HCT116 (cell line): ENCODE measurements at regions not wholly inside any gene's neighbourhood (a gene's known extent, or its start where the extent isn't known, plus 50 kb on each side); places are given as distances from the start of the nearest gene placed in this dataset.

Experiments
- ATAC-seq: fragments of 200-7000 bp; cut with Tn5 transposase; 2 replicates; pipeline ENCODE4 v1.9.1; 2020; ENCODE audit warnings: mild to moderate bottlenecking, moderate library complexity
- BruUV-seq: library from RNA; stranded (reverse); fragments of 400-500 nt; replicated peaks from 2 replicates; lab custom pipeline; 2021; lab: Mats Ljungman, UMichigan
- CTCF ChIA-PET: fragments of 300-600 bp; sonication (Branson Sonifier 250); formaldehyde crosslinking; loops from one replicate; lab custom pipeline; 2021; ENCODE audit warnings: antibody characterized with exemption; lab: Charles Lee
- POLR2A ChIA-PET: fragments of 300-600, 350-600 bp; sonication (Branson Sonifier 250); formaldehyde crosslinking; loops from one replicate; lab custom pipeline; 2021; ENCODE audit warnings: antibody characterized with exemption; lab: Charles Lee
- RAD21 ChIA-PET, 2 experiments: fragments of 300-600 bp; sonication (Branson Sonifier 250); formaldehyde crosslinking; loops; one replicate each; lab custom pipeline; 2023; ENCODE audit warnings: low total read pairs in 2 of 2; ENCODE audit not compliant: uncharacterized antibody in 2 of 2, unreplicated experiment in 2 of 2, low non-redundant PET in 1 of 2; lab: Charles Lee
- DNase-seq: peaks from one replicate; pipeline ENCODE4 v3.0.0-alpha.2; 2010; ENCODE audit warnings: low read depth, low spot score
- H2AFZ ChIP-seq: fragments of 200-600 bp; shearing (Covaris generic), sonication (generic); 2 replicates; pipeline ENCODE4 v1.6.1; 2017; ENCODE audit warnings: low read depth, mixed run types, mixed read lengths, antibody characterized with exemption, low read length; ENCODE audit not compliant: poor library complexity, severe bottlenecking
- H3K27ac ChIP-seq: 2 replicates; pipeline ENCODE4 v1.5.1; 2012; ENCODE audit warnings: low read depth, low read length
- H3K27me3 ChIP-seq: fragments of 200-600 bp; sonication (generic); 2 replicates; pipeline ENCODE4 v1.6.1; 2016; ENCODE audit warnings: mixed run types, low read length, mixed read lengths; ENCODE audit not compliant: insufficient read depth
- H3K36me3 ChIP-seq, 2 experiments: fragments of 200-500 bp in 1 of 2; fragments of 200-600 bp in 1 of 2; sonication (Bioruptor generic) in 1 of 2; sonication (generic) in 1 of 2; 2 replicates each; pipeline versions ENCODE4 v1.5.1 to v1.6.1; 2014 to 2016; ENCODE audit warnings: low read length in 2 of 2, inconsistent platforms in 1 of 2, mixed read lengths in 1 of 2, mixed run types in 1 of 2; ENCODE audit not compliant: insufficient read depth in 2 of 2, control insufficient read depth in 1 of 2
- H3K4me1 ChIP-seq, 2 experiments: fragments of 200-600 bp in 1 of 2; sonication (generic) in 1 of 2; 2 replicates each; pipeline versions ENCODE4 v1.5.1 to v1.6.1; 2012 to 2017; ENCODE audit warnings: low read length in 2 of 2, inconsistent platforms in 1 of 2, mild to moderate bottlenecking in 1 of 2, mixed read lengths in 1 of 2, mixed run types in 1 of 2, moderate library complexity in 1 of 2; ENCODE audit not compliant: insufficient read depth in 2 of 2, control insufficient read depth in 1 of 2
- H3K4me2 ChIP-seq: fragments of 200-600 bp; sonication (generic); 2 replicates; pipeline ENCODE4 v1.6.1; 2017; ENCODE audit warnings: mixed run types, low read length, mixed read lengths
- H3K4me3 ChIP-seq, 2 experiments: fragments of 200-600 bp in 1 of 2; sonication (generic) in 1 of 2; replicated peaks in 1 of 2; 2 replicates each; pipeline ENCODE4 v1.5.1; 2011 to 2016; ENCODE audit warnings: low read length in 2 of 2, control low read depth in 1 of 2, low read depth in 1 of 2, mild to moderate bottlenecking in 1 of 2, mixed read lengths in 1 of 2, mixed run types in 1 of 2
- H3K79me2 ChIP-seq: fragments of 200-600 bp; sonication (generic); 2 replicates; pipeline ENCODE4 v1.6.1; 2017; ENCODE audit warnings: mild to moderate bottlenecking, mixed run types, low read length, moderate library complexity, mixed read lengths; ENCODE audit not compliant: insufficient read depth
- H3K9ac ChIP-seq: fragments of 200-600 bp; sonication (generic); 2 replicates; pipeline ENCODE4 v1.6.1; 2016; ENCODE audit warnings: low read length, mixed read lengths
- H3K9me2 ChIP-seq: fragments of 200-600 bp; sonication (generic), shearing (Covaris generic); 2 replicates; pipeline ENCODE4 v1.6.1; 2017; ENCODE audit warnings: mixed run types, mild to moderate bottlenecking, moderate library complexity; ENCODE audit not compliant: insufficient read depth
- H3K9me3 ChIP-seq, 2 experiments: fragments of 200-500 bp in 1 of 2; fragments of 200-600 bp in 1 of 2; sonication (Bioruptor generic) in 1 of 2; sonication (generic) in 1 of 2; 2 replicates each; pipeline ENCODE4 v1.6.1; 2014 to 2017; ENCODE audit warnings: low read length in 2 of 2, mixed read lengths in 2 of 2, inconsistent platforms in 1 of 2, low read depth in 1 of 2, mild to moderate bottlenecking in 1 of 2, mixed run types in 1 of 2, moderate library complexity in 1 of 2; ENCODE audit not compliant: control insufficient read depth in 1 of 2, insufficient read depth in 1 of 2
- H4K20me1 ChIP-seq: fragments of 200-600 bp; sonication (generic), shearing (Covaris generic); 2 replicates; pipeline ENCODE4 v1.6.1; 2017; ENCODE audit warnings: mixed run types, mild to moderate bottlenecking, moderate library complexity; ENCODE audit not compliant: insufficient read depth
- CBX3 ChIP-seq: IDR thresholded peaks from 2 replicates; pipeline ENCODE4 v1.6.1; 2012; ENCODE audit warnings: low read depth
- EZH2 ChIP-seq: fragments of 200-600 bp; sonication (generic); IDR thresholded peaks from 2 replicates; pipeline ENCODE4 v1.6.1; 2017; ENCODE audit warnings: antibody characterized with exemption, mixed run types
- JUND ChIP-seq: IDR thresholded peaks from 2 replicates; pipeline ENCODE4 v1.6.1; 2012
- MAX ChIP-seq: IDR thresholded peaks from 2 replicates; pipeline ENCODE4 v1.6.1; 2012
- POLR2A ChIP-seq: IDR thresholded peaks from 2 replicates; pipeline ENCODE4 v1.7.0; 2011; ENCODE audit warnings: borderline replicate concordance; ENCODE audit not compliant: insufficient read depth, insufficient read length; ENCODE audit errors: extremely low read depth
- POLR2AphosphoS5 ChIP-seq: IDR thresholded peaks from 2 replicates; pipeline ENCODE4 v1.6.1; 2011; ENCODE audit warnings: mild to moderate bottlenecking, low read depth, low read length, moderate library complexity
- RAD21 ChIP-seq: IDR thresholded peaks from 2 replicates; pipeline ENCODE4 v1.6.1; 2012; ENCODE audit warnings: low read depth, mild to moderate bottlenecking
- SIN3A ChIP-seq: IDR thresholded peaks from 2 replicates; pipeline ENCODE4 v1.6.1; 2012; ENCODE audit warnings: low read depth
- SP1 ChIP-seq: IDR thresholded peaks from 2 replicates; pipeline ENCODE4 v1.6.1; 2012; ENCODE audit warnings: low read depth
- TCF7L2 ChIP-seq: IDR thresholded peaks from 2 replicates; pipeline ENCODE4 v1.7.0; 2011; ENCODE audit warnings: borderline replicate concordance, inconsistent platforms; ENCODE audit not compliant: insufficient read depth, insufficient read length; ENCODE audit errors: extremely low read depth
- ZNF274 ChIP-seq: fragments of 200-500 bp; sonication (Bioruptor generic); IDR thresholded peaks from 2 replicates; pipeline ENCODE4 v1.6.1; 2014; ENCODE audit warnings: mild to moderate bottlenecking, low read depth, low read length, inconsistent platforms
- intact Hi-C: fragments of 100-400 bp; cut with micrococcal nuclease; formaldehyde crosslinking; loops from 2 replicates; pipeline ENCODE4 v1.10.0; 2022
- TF ChIP-seq, protein P1 (sequence below): IDR thresholded peaks from 2 replicates; pipeline ENCODE4 v1.6.1; 2011; ENCODE audit warnings: mild to moderate bottlenecking, low read length, moderate library complexity; ENCODE audit not compliant: insufficient replicate concordance; ENCODE audit errors: extremely low read depth

DNA sequence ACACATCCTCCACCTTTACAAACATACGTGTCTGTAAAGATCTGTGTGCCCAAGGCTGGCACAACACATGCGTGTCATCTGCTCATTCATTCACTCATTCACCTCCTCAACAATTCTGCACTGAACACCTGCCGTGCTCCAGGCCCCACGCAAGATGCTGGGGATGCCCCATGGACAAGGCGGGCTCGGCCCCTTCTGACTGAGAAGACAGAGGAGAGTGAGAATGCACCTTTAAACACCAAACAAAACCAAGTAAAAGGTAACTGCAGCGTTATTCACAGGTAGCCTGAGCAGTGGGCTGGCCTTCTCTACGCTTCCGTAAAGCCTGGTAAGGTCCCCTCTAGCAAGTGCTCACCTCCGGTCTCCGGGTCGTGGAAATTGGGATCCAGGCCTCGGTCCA, 142.8 kb downstream of the SHANK2 start:
- DNase-seq (no peak), ATAC-seq (no peak)
- Histone ChIP-seq H3K79me2 (no peaks in the 10 kb centered on the region), H3K4me1 (no peaks in the 10 kb centered on the region), H3K9me2 (no peaks in the 10 kb centered on the region), H3K9ac (no peak overlapping the region), H3K27me3 (no peaks in the 10 kb centered on the region), H3K4me2 (no peak overlapping the region), H4K20me1 (no peaks in the 10 kb centered on the region), H3K36me3 (no peaks in the 10 kb centered on the region), H2AFZ (no peak overlapping the region), H3K4me3 (no peak overlapping the region), H3K9me3 (no peaks in the 10 kb centered on the region), H3K27ac (no peak overlapping the region)
- ChIA-PET POLR2A (no interaction called here), CTCF (no interaction called here), RAD21 (no interaction called here)
- BruUV-seq = no TSS peak
- intact Hi-C loops = no loop called here
- TF ChIP-seq SIN3A = no peak
- TF ChIP-seq EZH2 = no peak
- TF ChIP-seq JUND = no peak
- TF ChIP-seq, protein P1, sequence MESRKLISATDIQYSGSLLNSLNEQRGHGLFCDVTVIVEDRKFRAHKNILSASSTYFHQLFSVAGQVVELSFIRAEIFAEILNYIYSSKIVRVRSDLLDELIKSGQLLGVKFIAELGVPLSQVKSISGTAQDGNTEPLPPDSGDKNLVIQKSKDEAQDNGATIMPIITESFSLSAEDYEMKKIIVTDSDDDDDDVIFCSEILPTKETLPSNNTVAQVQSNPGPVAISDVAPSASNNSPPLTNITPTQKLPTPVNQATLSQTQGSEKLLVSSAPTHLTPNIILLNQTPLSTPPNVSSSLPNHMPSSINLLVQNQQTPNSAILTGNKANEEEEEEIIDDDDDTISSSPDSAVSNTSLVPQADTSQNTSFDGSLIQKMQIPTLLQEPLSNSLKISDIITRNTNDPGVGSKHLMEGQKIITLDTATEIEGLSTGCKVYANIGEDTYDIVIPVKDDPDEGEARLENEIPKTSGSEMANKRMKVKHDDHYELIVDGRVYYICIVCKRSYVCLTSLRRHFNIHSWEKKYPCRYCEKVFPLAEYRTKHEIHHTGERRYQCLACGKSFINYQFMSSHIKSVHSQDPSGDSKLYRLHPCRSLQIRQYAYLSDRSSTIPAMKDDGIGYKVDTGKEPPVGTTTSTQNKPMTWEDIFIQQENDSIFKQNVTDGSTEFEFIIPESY = no peak
- TF ChIP-seq SP1 = no peak
- no peak for TF ChIP-seq POLR2A
- no peak for TF ChIP-seq RAD21
- no peak for TF ChIP-seq TCF7L2
- no peak for TF ChIP-seq ZNF274
- no peak for TF ChIP-seq CBX3
- no peak for TF ChIP-seq MAX
- TF ChIP-seq POLR2AphosphoS5 = no peak
